ENCODE measurements at regions not wholly inside any gene's neighbourhood (a gene's known extent, or its start where the extent isn't known, plus 50 kb on each side); places are given as distances from the start of the nearest gene placed in this dataset.

- H3K4me1 ChIP-seq (ENCODE audit: insufficient read depth, low read length), result no peaks in the 10 kb centered on the region
- H3K27ac ChIP-seq (ENCODE audit: low read length), result no peak overlapping the region
- no peak overlapping the region for H3K9ac ChIP-seq (ENCODE audit: low read depth, low read length)
- H3K36me3 ChIP-seq (ENCODE audit: insufficient read depth, low read depth, low read length), result no peaks in the 10 kb centered on the region
- no peak overlapping the region for H3K4me3 ChIP-seq (ENCODE audit: low read length)
- H3K27me3 ChIP-seq (ENCODE audit: insufficient read depth, low read length), result no peaks in the 10 kb centered on the region
- no peaks in the 10 kb centered on the region for H3K9me3 ChIP-seq (ENCODE audit: insufficient read depth, low read depth, low read length)
Observed at GRCh38 chr2:8015848-8016600, 665.8 kb upstream of the ID2 start.

GRCh38 chr2:8016688-8017087 is 665.2 kb upstream of the ID2 start:
- H3K36me3 ChIP-seq (ENCODE audit: insufficient read depth, low read depth, low read length), result no peaks in the 10 kb centered on the region
- H3K9ac ChIP-seq (ENCODE audit: low read depth, low read length), result no peak overlapping the region
- H3K9me3 ChIP-seq (ENCODE audit: insufficient read depth, low read depth, low read length), result no peaks in the 10 kb centered on the region

GRCh38 chr2:8018956-8019355 is 662.9 kb upstream of the ID2 start:
- Histone ChIP-seq H3K27ac (ENCODE audit: low read length) (no peak overlapping the region), H3K27me3 (ENCODE audit: insufficient read depth, low read length) (no peaks in the 10 kb centered on the region), H3K36me3 (ENCODE audit: insufficient read depth, low read depth, low read length) (no peaks in the 10 kb centered on the region), H3K9me3 (ENCODE audit: insufficient read depth, low read depth, low read length) (no peaks in the 10 kb centered on the region), H3K4me3 (ENCODE audit: low read length) (no peak overlapping the region), H3K9ac (ENCODE audit: low read depth, low read length) (no peak overlapping the region), H3K4me1 (ENCODE audit: insufficient read depth, low read length) (no peaks in the 10 kb centered on the region)

More at GRCh38 chr2:8016688-8017087, 665.2 kb upstream of the ID2 start:
- Histone ChIP-seq H3K27me3 (ENCODE audit: insufficient read depth, low read length) (no peaks in the 10 kb centered on the region), H3K4me3 (ENCODE audit: low read length) (no peak overlapping the region), H3K4me1 (ENCODE audit: insufficient read depth, low read length) (no peaks in the 10 kb centered on the region), H3K27ac (ENCODE audit: low read length) (no peak overlapping the region)

GRCh38 chr2:8019934-8020333 is 661.9 kb upstream of the ID2 start:
- no peaks in the 10 kb centered on the region for H3K36me3 ChIP-seq (ENCODE audit: insufficient read depth, low read depth, low read length)
- H3K4me3 ChIP-seq (ENCODE audit: low read length), result no peak overlapping the region
- no peak overlapping the region for H3K27ac ChIP-seq (ENCODE audit: low read length)
- no peak overlapping the region for H3K9ac ChIP-seq (ENCODE audit: low read depth, low read length)
- no peaks in the 10 kb centered on the region for H3K27me3 ChIP-seq (ENCODE audit: insufficient read depth, low read length)
- no peaks in the 10 kb centered on the region for H3K4me1 ChIP-seq (ENCODE audit: insufficient read depth, low read length)
- H3K9me3 ChIP-seq (ENCODE audit: insufficient read depth, low read depth, low read length), result no peaks in the 10 kb centered on the region

- Histone ChIP-seq H3K4me1 (ENCODE audit: insufficient read depth, low read length) (no peaks in the 10 kb centered on the region), H3K9ac (ENCODE audit: low read depth, low read length) (no peak overlapping the region), H3K36me3 (ENCODE audit: insufficient read depth, low read depth, low read length) (no peaks in the 10 kb centered on the region), H3K27me3 (ENCODE audit: insufficient read depth, low read length) (no peaks in the 10 kb centered on the region), H3K4me3 (ENCODE audit: low read length) (no peak overlapping the region), H3K27ac (ENCODE audit: low read length) (no peak overlapping the region), H3K9me3 (ENCODE audit: insufficient read depth, low read depth, low read length) (no peaks in the 10 kb centered on the region)
Observed at GRCh38 chr2:8021921-8022320, 659.9 kb upstream of the ID2 start.

GRCh38 chr2:8022908-8023640 is 658.8 kb upstream of the ID2 start:
- Histone ChIP-seq H3K27me3 (ENCODE audit: insufficient read depth, low read length) (no peaks in the 10 kb centered on the region), H3K27ac (ENCODE audit: low read length) (no peak overlapping the region)

GRCh38 chr2:8024506-8024905 is 657.4 kb upstream of the ID2 start:
- no peaks in the 10 kb centered on the region for H3K27me3 ChIP-seq (ENCODE audit: insufficient read depth, low read length)

More at GRCh38 chr2:8022908-8023640, 658.8 kb upstream of the ID2 start:
- Histone ChIP-seq H3K4me3 (ENCODE audit: low read length) (no peak overlapping the region), H3K9ac (ENCODE audit: low read depth, low read length) (no peak overlapping the region), H3K9me3 (ENCODE audit: insufficient read depth, low read depth, low read length) (no peaks in the 10 kb centered on the region), H3K36me3 (ENCODE audit: insufficient read depth, low read depth, low read length) (no peaks in the 10 kb centered on the region), H3K4me1 (ENCODE audit: insufficient read depth, low read length) (no peaks in the 10 kb centered on the region)

GRCh38 chr2:8026381-8026780 is 655.5 kb upstream of the ID2 start:
- H3K27ac ChIP-seq (ENCODE audit: low read length), result no peak overlapping the region
- H3K9ac ChIP-seq (ENCODE audit: low read depth, low read length), result no peak overlapping the region

More at GRCh38 chr2:8024506-8024905, 657.4 kb upstream of the ID2 start:
- Histone ChIP-seq H3K9ac (ENCODE audit: low read depth, low read length) (no peak overlapping the region), H3K4me1 (ENCODE audit: insufficient read depth, low read length) (no peaks in the 10 kb centered on the region), H3K27ac (ENCODE audit: low read length) (no peak overlapping the region), H3K36me3 (ENCODE audit: insufficient read depth, low read depth, low read length) (no peaks in the 10 kb centered on the region), H3K9me3 (ENCODE audit: insufficient read depth, low read depth, low read length) (no peaks in the 10 kb centered on the region), H3K4me3 (ENCODE audit: low read length) (no peak overlapping the region)

GRCh38 chr2:8027387-8027786 is 654.5 kb upstream of the ID2 start:
- H3K27ac ChIP-seq (ENCODE audit: low read length), result no peak overlapping the region
- no peak overlapping the region for H3K9ac ChIP-seq (ENCODE audit: low read depth, low read length)
- H3K36me3 ChIP-seq (ENCODE audit: insufficient read depth, low read depth, low read length), result no peaks in the 10 kb centered on the region
- H3K9me3 ChIP-seq (ENCODE audit: insufficient read depth, low read depth, low read length), result no peaks in the 10 kb centered on the region
- H3K4me3 ChIP-seq (ENCODE audit: low read length), result no peak overlapping the region
- no peaks in the 10 kb centered on the region for H3K4me1 ChIP-seq (ENCODE audit: insufficient read depth, low read length)
- H3K27me3 ChIP-seq (ENCODE audit: insufficient read depth, low read length), result no peaks in the 10 kb centered on the region

More at GRCh38 chr2:8026381-8026780, 655.5 kb upstream of the ID2 start:
- H3K9me3 ChIP-seq (ENCODE audit: insufficient read depth, low read depth, low read length), result no peaks in the 10 kb centered on the region
- no peaks in the 10 kb centered on the region for H3K4me1 ChIP-seq (ENCODE audit: insufficient read depth, low read length)
- H3K27me3 ChIP-seq (ENCODE audit: insufficient read depth, low read length), result no peaks in the 10 kb centered on the region
- H3K36me3 ChIP-seq (ENCODE audit: insufficient read depth, low read depth, low read length), result no peaks in the 10 kb centered on the region
- H3K4me3 ChIP-seq (ENCODE audit: low read length), result no peak overlapping the region

- H3K9ac ChIP-seq (ENCODE audit: low read depth, low read length), result no peak overlapping the region
- H3K36me3 ChIP-seq (ENCODE audit: insufficient read depth, low read depth, low read length), result no peaks in the 10 kb centered on the region
Observed at GRCh38 chr2:8028036-8028435, 653.8 kb upstream of the ID2 start.

GRCh38 chr2:8028436-8028835 is 653.4 kb upstream of the ID2 start:
- Histone ChIP-seq H3K9me3 (ENCODE audit: insufficient read depth, low read depth, low read length) (no peaks in the 10 kb centered on the region), H3K9ac (ENCODE audit: low read depth, low read length) (no peak overlapping the region), H3K36me3 (ENCODE audit: insufficient read depth, low read depth, low read length) (no peaks in the 10 kb centered on the region), H3K4me3 (ENCODE audit: low read length) (no peak overlapping the region), H3K27ac (ENCODE audit: low read length) (no peak overlapping the region), H3K4me1 (ENCODE audit: insufficient read depth, low read length) (no peaks in the 10 kb centered on the region), H3K27me3 (ENCODE audit: insufficient read depth, low read length) (no peaks in the 10 kb centered on the region)

More at GRCh38 chr2:8028036-8028435, 653.8 kb upstream of the ID2 start:
- Histone ChIP-seq H3K4me3 (ENCODE audit: low read length) (no peak overlapping the region), H3K9me3 (ENCODE audit: insufficient read depth, low read depth, low read length) (no peaks in the 10 kb centered on the region), H3K27me3 (ENCODE audit: insufficient read depth, low read length) (no peaks in the 10 kb centered on the region), H3K4me1 (ENCODE audit: insufficient read depth, low read length) (no peaks in the 10 kb centered on the region), H3K27ac (ENCODE audit: low read length) (no peak overlapping the region)

GRCh38 chr2:8028981-8029380 is 652.9 kb upstream of the ID2 start:
- H3K27me3 ChIP-seq (ENCODE audit: insufficient read depth, low read length), result no peaks in the 10 kb centered on the region
- H3K36me3 ChIP-seq (ENCODE audit: insufficient read depth, low read depth, low read length), result no peaks in the 10 kb centered on the region
- no peak overlapping the region for H3K9ac ChIP-seq (ENCODE audit: low read depth, low read length)
- H3K4me1 ChIP-seq (ENCODE audit: insufficient read depth, low read length), result no peaks in the 10 kb centered on the region
- H3K9me3 ChIP-seq (ENCODE audit: insufficient read depth, low read depth, low read length), result no peaks in the 10 kb centered on the region
- no peak overlapping the region for H3K4me3 ChIP-seq (ENCODE audit: low read length)
- H3K27ac ChIP-seq (ENCODE audit: low read length), result no peak overlapping the region
